Neural cell (in vitro differentiated cells): ENCODE measurements at regions not wholly inside any gene's neighbourhood (a gene's known extent, or its start where the extent isn't known, plus 50 kb on each side); places are given as distances from the start of the nearest gene placed in this dataset.

Source experiments
- CTCF ChIP-seq: fragments of 450-650 bp; IDR thresholded peaks from 2 replicates; pipeline ENCODE4 v1.5.1; 2014; ENCODE audit warnings: antibody characterized with exemption, mild to moderate bottlenecking, moderate library complexity; ENCODE audit not compliant: poor library complexity, severe bottlenecking
- EP300 ChIP-seq: fragments of 450-650 bp; conservative IDR thresholded peaks from 2 replicates; pipeline ENCODE4 v1.6.1; 2014; ENCODE audit warnings: antibody characterized with exemption, mild to moderate bottlenecking, moderate library complexity; ENCODE audit not compliant: poor library complexity, severe bottlenecking
- POLR2AphosphoS5 ChIP-seq: IDR thresholded peaks from 2 replicates; pipeline ENCODE4 v1.6.1; 2012
- REST ChIP-seq: IDR thresholded peaks from 2 replicates; pipeline ENCODE4 v1.6.1; 2012; ENCODE audit warnings: borderline replicate concordance
- SMC3 ChIP-seq: fragments of 450-650 bp; conservative IDR thresholded peaks from 2 replicates; pipeline ENCODE4 v1.6.1; 2014; ENCODE audit warnings: antibody characterized with exemption, mild to moderate bottlenecking, moderate library complexity; ENCODE audit not compliant: poor library complexity

- TF ChIP-seq POLR2AphosphoS5 (no peak), REST (no peak), CTCF (no peak), SMC3 (no peak), EP300 (no peak)
Measured at GRCh38 chr18:41732356-41732755, 222.7 kb upstream of the PIK3C3 start.
